ENCODE measurements at regions not wholly inside any gene's neighbourhood (a gene's known extent, or its start where the extent isn't known, plus 50 kb on each side); places are given as distances from the start of the nearest gene placed in this dataset.
"Not testable (repeated sequence)": the region's sequence is repeated elsewhere in the genome, so short reads cannot be mapped to it uniquely, and the experiment has no call there.

DNA sequence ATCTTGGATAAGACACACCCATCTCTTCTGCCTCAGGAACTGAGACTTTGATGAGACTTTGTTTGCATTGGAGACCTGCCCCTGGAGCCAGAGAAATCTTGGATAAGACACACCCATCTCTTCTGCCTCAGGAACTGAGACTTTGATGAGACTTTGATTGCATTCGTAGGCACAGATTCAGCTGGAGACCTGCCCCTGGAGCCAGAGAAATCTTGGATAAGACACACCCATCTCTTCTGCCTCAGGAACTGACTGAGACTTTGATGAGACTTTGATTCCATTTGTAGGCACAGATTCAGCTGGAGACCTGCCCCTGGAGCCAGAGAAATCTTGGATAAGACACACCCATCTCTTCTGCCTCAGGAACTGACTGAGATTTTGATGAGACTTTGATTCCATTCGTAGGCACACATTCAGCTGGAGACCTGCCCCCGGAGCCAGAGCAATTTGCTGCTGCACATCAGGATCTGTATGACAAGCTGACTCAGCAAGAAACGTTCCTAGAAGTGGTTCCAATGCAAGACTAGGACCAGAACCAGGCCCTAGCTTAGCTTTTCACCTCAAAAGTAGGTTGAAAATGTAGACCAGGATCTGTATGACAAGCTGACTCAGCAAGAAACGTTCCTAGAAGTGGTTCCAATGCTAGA is 54.0 kb upstream of the TMEM97 start:
- 47 to 53% (median 49%) methylated on average over 5 of the region's 5 CpGs for WGBS, 3 donors
- DNase-seq; H3K27ac ChIP-seq; H3K27me3 ChIP-seq (ENCODE audit: insufficient read depth in 3 of 3, low read length in 2 of 3); H3K9me3 ChIP-seq; H3K4me1 ChIP-seq; intact Hi-C loops (cut with DNase I); H3K36me3 ChIP-seq (ENCODE audit: insufficient read depth in 1 of 2, low read depth in 1 of 2); ATAC-seq; H3K4me3 ChIP-seq: not testable (repeated sequence)

DNA sequence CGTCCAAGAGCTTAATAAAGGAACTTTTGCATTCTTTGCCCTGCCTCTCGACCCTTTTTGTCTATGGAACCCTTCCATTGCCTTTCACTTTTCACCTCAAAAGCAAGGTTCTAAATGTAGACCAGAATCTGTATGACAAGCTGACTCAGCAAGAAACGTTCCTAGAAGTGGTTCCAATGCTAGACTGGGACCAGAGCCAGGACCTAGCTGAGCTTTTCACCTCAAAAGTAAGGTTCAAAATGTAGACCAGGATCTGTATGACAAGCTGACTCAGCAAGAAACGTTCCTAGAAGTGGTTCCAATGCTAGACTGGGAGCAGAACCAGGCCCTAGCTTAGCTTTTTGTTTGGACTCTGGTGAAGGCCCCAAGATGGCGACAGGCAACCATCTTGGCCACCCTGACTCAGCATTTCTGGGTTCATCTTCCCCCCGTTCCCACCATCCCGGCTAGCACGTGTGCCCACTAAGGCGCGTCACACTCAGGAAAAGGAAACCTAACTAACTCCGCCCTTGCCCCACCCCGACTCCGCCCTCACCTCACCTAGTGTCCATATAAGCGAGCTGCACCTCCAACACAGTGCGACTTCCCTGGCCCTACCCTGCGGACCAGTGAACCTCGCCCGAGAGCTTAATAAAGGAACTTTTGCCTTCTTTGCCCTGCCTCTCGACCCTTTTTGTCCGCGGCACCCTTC is 53.0 kb upstream of the TMEM97 start:
- H3K36me3 ChIP-seq (ENCODE audit: insufficient read depth in 1 of 2, low read depth in 1 of 2); H3K27me3 ChIP-seq (ENCODE audit: insufficient read depth in 3 of 3, low read length in 2 of 3); DNase-seq; H3K4me1 ChIP-seq; H3K27ac ChIP-seq; H3K9me3 ChIP-seq; ATAC-seq; H3K4me3 ChIP-seq; intact Hi-C loops (cut with DNase I): not testable (repeated sequence)
- WGBS, 3 donors = 90 to 94% (median 91%) methylated on average over 21 of the region's 21 CpGs

DNA sequence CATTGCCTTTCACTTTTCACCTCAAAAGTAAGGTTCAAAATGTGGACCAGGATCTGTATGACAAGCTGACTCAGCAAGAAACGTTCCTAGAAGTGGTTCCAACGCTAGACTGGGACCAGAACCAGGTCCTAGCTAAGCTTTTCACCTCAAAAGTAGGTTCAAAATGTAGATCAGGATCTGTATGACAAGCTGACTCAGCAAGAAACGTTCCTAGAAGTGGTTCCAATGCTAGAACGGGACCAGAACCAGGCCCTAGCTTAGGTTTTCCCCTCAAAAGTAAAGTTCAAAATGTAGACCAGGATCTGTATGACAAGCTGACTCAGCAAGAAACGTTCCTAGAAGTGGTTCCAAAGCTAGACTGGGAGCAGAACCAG is 52.5 kb upstream of the TMEM97 start:
- WGBS, 3 donors = 71 to 75% (median 73%) methylated on average over 5 of the region's 5 CpGs
- not testable (repeated sequence) for ATAC-seq, DNase-seq

GRCh38 chr17:28266926-28267719 is 51.9 kb upstream of the TMEM97 start:
- H3K9me3 ChIP-seq; DNase-seq; H3K4me1 ChIP-seq; H3K4me3 ChIP-seq; ATAC-seq; H3K36me3 ChIP-seq (ENCODE audit: insufficient read depth in 1 of 2, low read depth in 1 of 2); H3K27ac ChIP-seq; H3K27me3 ChIP-seq (ENCODE audit: insufficient read depth in 3 of 3, low read length in 2 of 3); intact Hi-C loops (cut with DNase I): not testable (repeated sequence)
- 95 to 96% (median 95%) methylated on average over 31 of the region's 31 CpGs for WGBS, 3 donors

More for the DNA sequence above, 52.5 kb upstream of the TMEM97 start:
- H3K27me3 ChIP-seq (ENCODE audit: insufficient read depth in 3 of 3, low read length in 2 of 3); H3K9me3 ChIP-seq; H3K4me3 ChIP-seq; H3K27ac ChIP-seq; H3K36me3 ChIP-seq (ENCODE audit: insufficient read depth in 1 of 2, low read depth in 1 of 2); H3K4me1 ChIP-seq; intact Hi-C loops (cut with DNase I): not testable (repeated sequence)

- intact Hi-C loops (cut with DNase I) = no loop called here
- no peak overlapping the region for H3K4me3 ChIP-seq
Measured at GRCh38 chr17:28267720-28268609, 51.0 kb upstream of the TMEM97 start.

More at GRCh38 chr17:28267720-28268609, 51.0 kb upstream of the TMEM97 start:
- Histone ChIP-seq H3K9me3 (no peaks in the 10 kb centered on the region), H3K4me1 (no peaks in the 10 kb centered on the region), H3K27ac (no peak overlapping the region), H3K36me3 (ENCODE audit: insufficient read depth in 1 of 2, low read depth in 1 of 2) (no peaks in the 10 kb centered on the region), H3K27me3 (ENCODE audit: insufficient read depth in 3 of 3, low read length in 2 of 3) (peaks cover 0 to 1% (median 0%) of the 10 kb centered on the region in 3 donors)
- DNase-seq (no peak), ATAC-seq (no peak)
- WGBS, 3 donors = 90% methylated on average over 25 of the region's 25 CpGs
- TF ChIP-seq, protein P1, sequence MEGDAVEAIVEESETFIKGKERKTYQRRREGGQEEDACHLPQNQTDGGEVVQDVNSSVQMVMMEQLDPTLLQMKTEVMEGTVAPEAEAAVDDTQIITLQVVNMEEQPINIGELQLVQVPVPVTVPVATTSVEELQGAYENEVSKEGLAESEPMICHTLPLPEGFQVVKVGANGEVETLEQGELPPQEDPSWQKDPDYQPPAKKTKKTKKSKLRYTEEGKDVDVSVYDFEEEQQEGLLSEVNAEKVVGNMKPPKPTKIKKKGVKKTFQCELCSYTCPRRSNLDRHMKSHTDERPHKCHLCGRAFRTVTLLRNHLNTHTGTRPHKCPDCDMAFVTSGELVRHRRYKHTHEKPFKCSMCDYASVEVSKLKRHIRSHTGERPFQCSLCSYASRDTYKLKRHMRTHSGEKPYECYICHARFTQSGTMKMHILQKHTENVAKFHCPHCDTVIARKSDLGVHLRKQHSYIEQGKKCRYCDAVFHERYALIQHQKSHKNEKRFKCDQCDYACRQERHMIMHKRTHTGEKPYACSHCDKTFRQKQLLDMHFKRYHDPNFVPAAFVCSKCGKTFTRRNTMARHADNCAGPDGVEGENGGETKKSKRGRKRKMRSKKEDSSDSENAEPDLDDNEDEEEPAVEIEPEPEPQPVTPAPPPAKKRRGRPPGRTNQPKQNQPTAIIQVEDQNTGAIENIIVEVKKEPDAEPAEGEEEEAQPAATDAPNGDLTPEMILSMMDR (IDR thresholded peaks at IDR 0.05) = no peak

Data from psoas muscle (tissue), 7 donors.